H1 (cell line): ENCODE measurements at regions not wholly inside any gene's neighbourhood (a gene's known extent, or its start where the extent isn't known, plus 50 kb on each side); places are given as distances from the start of the nearest gene placed in this dataset.

Experiments used
- CTCF ChIA-PET: fragments of 300-600 bp; sonication (Branson Sonifier 250); formaldehyde crosslinking; loops from one replicate; lab custom pipeline; 2021; ENCODE audit not compliant: partially characterized antibody; lab: Charles Lee
- POLR2A ChIA-PET: fragments of 300-600 bp; sonication (Branson Sonifier 250); formaldehyde crosslinking; loops from one replicate; lab custom pipeline; 2021; ENCODE audit warnings: inconsistent platforms; ENCODE audit not compliant: partially characterized antibody; lab: Charles Lee
- DNase-seq, 2 experiments: peaks; one replicate each; pipeline versions ENCODE4 v3.0.0 to v3.0.0-alpha.2; 2010 to 2022; ENCODE audit warnings: low spot score in 2 of 2, low read depth in 1 of 2, mixed read lengths in 1 of 2
- FAIRE-seq: peaks from 2 replicates; lab custom pipeline; 2011; peaks lifted over from hg19 to GRCh38; lab: Jason Lieb, UNC
- H2AFZ ChIP-seq: 2 replicates; pipeline ENCODE4 v1.8.1; 2012; ENCODE audit warnings: low read length, inconsistent platforms
- H2AK5ac ChIP-seq: 2 replicates; pipeline ENCODE4 v1.6.1; 2013; ENCODE audit warnings: low read depth, low read length
- H2BK120ac ChIP-seq: replicated peaks from 2 replicates; pipeline ENCODE3; 2013; ENCODE audit warnings: low read depth, low read length, inconsistent platforms
- H2BK12ac ChIP-seq: 2 replicates; pipeline ENCODE4 v1.6.1; 2013; ENCODE audit warnings: low read depth, low read length
- H2BK15ac ChIP-seq: 2 replicates; pipeline ENCODE4 v1.6.1; 2013; ENCODE audit warnings: low read length
- H2BK20ac ChIP-seq: 2 replicates; pipeline ENCODE4 v1.6.1; 2013; ENCODE audit warnings: low read length
- H2BK5ac ChIP-seq: 2 replicates; pipeline ENCODE4 v1.6.1; 2013; ENCODE audit warnings: low read depth, low read length
- H3K14ac ChIP-seq: 2 replicates; pipeline ENCODE4 v1.6.1; 2013; ENCODE audit warnings: inconsistent platforms; ENCODE audit not compliant: insufficient read length
- H3K18ac ChIP-seq: 2 replicates; pipeline ENCODE4 v1.6.1; 2013; ENCODE audit warnings: low read length; ENCODE audit errors: extremely low read depth
- H3K23ac ChIP-seq: 2 replicates; pipeline ENCODE4 v1.6.1; 2013; ENCODE audit warnings: inconsistent platforms; ENCODE audit not compliant: insufficient read length
- H3K23me2 ChIP-seq: 2 replicates; pipeline ENCODE4 v1.6.1; 2013; ENCODE audit warnings: low read depth, low read length
- H3K27ac ChIP-seq: 2 replicates; pipeline ENCODE4 v1.6.1; 2011; ENCODE audit warnings: low read depth, low read length, inconsistent platforms
- H3K27me3 ChIP-seq, 4 experiments: replicated peaks in 1 of 4; 1 replicate in 1 of 4; 2 replicates in 3 of 4; pipeline versions ENCODE4 v1.6.1 to v1.8.1; 2011 to 2013; ENCODE audit warnings: low read length in 3 of 4, mild to moderate bottlenecking in 3 of 4, inconsistent platforms in 2 of 4, mixed read lengths in 2 of 4, moderate library complexity in 1 of 4; ENCODE audit not compliant: control insufficient read depth in 3 of 4, insufficient read depth in 3 of 4; ENCODE audit errors: extremely low read depth in 1 of 4
- H3K36me3 ChIP-seq, 4 experiments: 2 replicates each; pipeline versions ENCODE4 v1.6.1 to v1.8.1; 2011 to 2013; ENCODE audit warnings: mild to moderate bottlenecking in 4 of 4, low read length in 3 of 4, moderate library complexity in 2 of 4, control low read depth in 1 of 4, inconsistent platforms in 1 of 4; ENCODE audit not compliant: insufficient read depth in 4 of 4, control insufficient read depth in 2 of 4
- H3K4ac ChIP-seq: replicated peaks from 2 replicates; pipeline ENCODE3; 2013; ENCODE audit warnings: low read length, low read depth, mixed read lengths, inconsistent platforms; ENCODE audit not compliant: insufficient read length
- H3K4me1 ChIP-seq, 4 experiments: replicated peaks in 1 of 4; 1 replicate in 1 of 4; 2 replicates in 3 of 4; pipeline versions ENCODE4 v1.6.1 to v1.8.1; 2011 to 2013; ENCODE audit warnings: low read length in 3 of 4, inconsistent platforms in 2 of 4, mixed read lengths in 1 of 4; ENCODE audit not compliant: insufficient read depth in 4 of 4, control insufficient read depth in 3 of 4
- H3K4me2 ChIP-seq, 2 experiments: 2 replicates each; pipeline versions ENCODE4 v1.6.1 to v1.8.1; 2011 to 2013; ENCODE audit warnings: low read depth in 2 of 2, low read length in 2 of 2, control low read depth in 1 of 2, inconsistent platforms in 1 of 2, mild to moderate bottlenecking in 1 of 2; ENCODE audit not compliant: insufficient read depth in 1 of 2
- H3K4me3 ChIP-seq, 4 experiments: fragments of 200-600, 300-600 bp in 1 of 4; sonication (generic), shearing (Covaris generic), sonication (Bioruptor Twin) in 1 of 4; 2 replicates each; pipeline versions ENCODE4 v1.5.1 to v1.8.1; 2011 to 2016; ENCODE audit warnings: low read length in 4 of 4, low read depth in 3 of 4, control low read depth in 2 of 4, inconsistent platforms in 2 of 4, mild to moderate bottlenecking in 2 of 4, mixed read lengths in 1 of 4, moderate library complexity in 1 of 4; ENCODE audit not compliant: insufficient read depth in 2 of 4; ENCODE audit errors: extremely low read depth in 1 of 4
- H3K56ac ChIP-seq: replicated peaks from 2 replicates; pipeline ENCODE3; 2013; ENCODE audit warnings: low read depth, mild to moderate bottlenecking, mixed read lengths, low read length, inconsistent platforms; ENCODE audit not compliant: insufficient read length
- H3K79me1 ChIP-seq: 2 replicates; pipeline ENCODE4 v1.6.1; 2013; ENCODE audit warnings: low read depth, low read length, control low read depth
- H3K79me2 ChIP-seq, 2 experiments: 2 replicates each; pipeline versions ENCODE4 v1.6.1 to v1.8.1; 2012 to 2013; ENCODE audit warnings: low read length in 2 of 2, mild to moderate bottlenecking in 2 of 2, inconsistent platforms in 1 of 2; ENCODE audit not compliant: insufficient read depth in 2 of 2, control insufficient read depth in 1 of 2
- H3K9ac ChIP-seq, 4 experiments: replicated peaks in 1 of 4; 1 replicate in 1 of 4; 2 replicates in 3 of 4; pipeline versions ENCODE4 v1.6.1 to v1.8.1; 2011 to 2013; ENCODE audit warnings: low read depth in 3 of 4, low read length in 3 of 4, control low read depth in 2 of 4, mild to moderate bottlenecking in 2 of 4, moderate library complexity in 2 of 4, inconsistent platforms in 1 of 4; ENCODE audit errors: extremely low read depth in 1 of 4
- H3K9me3 ChIP-seq, 2 experiments: 2 replicates each; pipeline versions ENCODE4 v1.6.1 to v1.8.1; 2012 to 2013; ENCODE audit warnings: mild to moderate bottlenecking in 2 of 2, moderate library complexity in 2 of 2, control low read depth in 1 of 2, inconsistent platforms in 1 of 2, low read depth in 1 of 2, low read length in 1 of 2, mixed read lengths in 1 of 2; ENCODE audit not compliant: insufficient read depth in 2 of 2
- H4K20me1 ChIP-seq, 2 experiments: replicated peaks in 1 of 2; 2 replicates each; pipeline versions ENCODE3 to v1.8.1; 2011 to 2013; ENCODE audit warnings: inconsistent platforms in 2 of 2, low read length in 2 of 2, mild to moderate bottlenecking in 1 of 2; ENCODE audit not compliant: insufficient read depth in 2 of 2, control insufficient read depth in 1 of 2
- H4K5ac ChIP-seq: 2 replicates; pipeline ENCODE4 v1.6.1; 2013; ENCODE audit warnings: low read length, low read depth, mixed read lengths, inconsistent platforms; ENCODE audit not compliant: insufficient read length
- H4K8ac ChIP-seq: 2 replicates; pipeline ENCODE4 v1.8.0; 2013; ENCODE audit warnings: mild to moderate bottlenecking, moderate library complexity, low read length, inconsistent platforms; ENCODE audit not compliant: insufficient read depth; ENCODE audit errors: extremely low read depth
- H4K91ac ChIP-seq: replicated peaks from 2 replicates; pipeline ENCODE3; 2013; ENCODE audit warnings: low read length, mixed read lengths, inconsistent platforms; ENCODE audit not compliant: insufficient read length
- ASH2L ChIP-seq: fragments of 200-600, 300-600 bp; sonication (generic); IDR thresholded peaks from one replicate; pipeline ENCODE4 v1.7.1; 2017; ENCODE audit warnings: low read length
- CEBPB ChIP-seq: IDR thresholded peaks from 2 replicates; pipeline ENCODE4 v1.6.1; 2012; ENCODE audit warnings: low read depth, low read length
- CTBP2 ChIP-seq: IDR thresholded peaks from 2 replicates; pipeline ENCODE4 v1.7.0; 2011; ENCODE audit warnings: borderline replicate concordance, mild to moderate bottlenecking, moderate library complexity, mixed read lengths, low read length; ENCODE audit not compliant: insufficient read depth, insufficient read length
- CTCF ChIP-seq, 3 experiments: IDR thresholded peaks; 1 replicate in 2 of 3; 2 replicates in 1 of 3; pipeline versions ENCODE4 v1.5.1 to v1.6.1; 2011; ENCODE audit warnings: low read length in 3 of 3, mild to moderate bottlenecking in 3 of 3, inconsistent platforms in 2 of 3, low read depth in 1 of 3, moderate library complexity in 1 of 3; ENCODE audit not compliant: insufficient read depth in 1 of 3; ENCODE audit errors: control extremely low read depth in 1 of 3
- EP300 ChIP-seq, 2 experiments: IDR thresholded peaks; 1 replicate in 1 of 2; 2 replicates in 1 of 2; pipeline ENCODE4 v1.6.1; 2011 to 2012; ENCODE audit warnings: low read depth in 2 of 2, low read length in 2 of 2, mild to moderate bottlenecking in 2 of 2, borderline replicate concordance in 1 of 2, inconsistent platforms in 1 of 2, moderate library complexity in 1 of 2
- HDAC6 ChIP-seq: IDR thresholded peaks from one replicate; pipeline ENCODE4 v1.7.1; 2012; ENCODE audit warnings: low read depth, mild to moderate bottlenecking, inconsistent platforms, low read length, moderate library complexity
- KDM4A ChIP-seq: IDR thresholded peaks from one replicate; pipeline ENCODE4 v1.7.1; 2012; ENCODE audit warnings: low read depth, mild to moderate bottlenecking, moderate library complexity, low read length, inconsistent platforms; ENCODE audit not compliant: severe bottlenecking
- SP1 ChIP-seq: IDR thresholded peaks from 2 replicates; pipeline ENCODE4 v1.6.1; 2011; ENCODE audit warnings: low read depth, low read length
- YY1 ChIP-seq: IDR thresholded peaks from 2 replicates; pipeline ENCODE4 v1.6.1; 2011; ENCODE audit warnings: low read depth, mild to moderate bottlenecking, low read length
- WGBS, 2 experiments: shearing (Covaris generic) in 1 of 2; methylation state at CpG; one replicate each; pipeline versions ENCODE4 v1.1.6 to v1.1.7; 2013 to 2015; ENCODE audit warnings: low lambda C conversion rate in 2 of 2, mixed read lengths in 2 of 2, inconsistent platforms in 1 of 2, low coverage in 1 of 2, missing lambda C conversion rate in 1 of 2; ENCODE audit not compliant: insufficient replicate concordance in 2 of 2, insufficient coverage in 1 of 2, insufficient read length in 1 of 2; ENCODE audit errors: extremely low coverage in 1 of 2, missing lambda C conversion rate in 1 of 2; 5-methylcytosine and 5-hydroxymethylcytosine counted together

DNA sequence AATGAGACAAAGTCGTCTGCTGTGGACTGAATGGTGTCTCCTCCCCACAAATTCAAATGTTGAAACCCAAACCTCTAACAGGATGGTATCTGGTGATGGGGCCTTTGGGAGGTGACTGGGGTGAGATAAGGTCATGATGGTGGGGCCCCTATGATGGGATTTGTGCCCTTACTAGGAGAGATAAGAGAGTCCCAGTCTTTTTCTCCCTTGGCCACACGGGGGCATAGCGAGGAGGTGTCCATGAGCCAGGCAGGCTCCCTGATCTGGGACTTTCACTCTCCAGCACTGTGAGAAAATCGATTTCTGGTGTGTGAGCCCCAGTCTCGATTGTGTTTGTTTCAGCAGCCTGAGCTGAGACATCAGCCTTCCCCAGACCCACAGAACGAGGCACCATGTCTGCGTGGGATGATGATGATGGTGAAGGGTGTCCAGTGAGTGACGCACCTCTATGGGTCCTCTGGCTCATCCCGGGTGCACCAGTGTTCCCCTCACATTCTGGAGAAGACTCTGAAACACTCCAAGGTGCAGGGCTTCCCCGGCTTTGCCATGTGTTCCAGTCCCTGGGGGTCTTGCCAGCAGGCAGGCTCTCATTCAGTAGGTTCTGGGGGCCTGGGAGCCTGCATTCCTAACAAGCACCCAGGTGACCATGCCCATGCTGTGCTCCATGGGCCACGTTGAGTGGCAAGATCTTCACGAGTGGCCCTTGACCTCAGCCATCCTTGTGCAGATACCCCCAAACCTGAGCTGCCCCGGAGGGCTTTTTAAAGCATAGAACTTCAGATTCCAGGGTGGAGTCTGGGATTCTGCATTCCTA lies 363.0 kb downstream of the CTTN start:
- Histone ChIP-seq H3K4me1 (peaks cover 0 to 3% (median 1%) of the 10 kb centered on the region in 4 experiments; a peak in 2 of 7 replicates), H4K8ac (no peak overlapping the region), H3K56ac (no peak overlapping the region), H3K23me2 (peaks cover 10% of the 10 kb centered on the region; the same call in 1 of the 2 replicates), H2BK20ac (no peak overlapping the region), H2AK5ac (no peak overlapping the region), H3K4me3 (no peak overlapping the region), H2AFZ (no peak overlapping the region), H3K14ac (no peak overlapping the region), H3K36me3 (no peaks in the 10 kb centered on the region), H3K9me3 (peaks cover 0 to 5% of the 10 kb centered on the region in 2 experiments; a peak in 2 of 4 replicates), H4K91ac (no peak overlapping the region), H3K27ac (no peak overlapping the region), H3K9ac (no peak overlapping the region), H3K4me2 (no peak overlapping the region), H2BK120ac (no peak overlapping the region), H4K20me1 (peaks cover 4 to 7% of the 10 kb centered on the region in 2 experiments), H2BK15ac (no peak overlapping the region), H3K4ac (peak overlapping the region; percentile 15), H3K27me3 (no peaks in the 10 kb centered on the region), H2BK12ac (no peak overlapping the region), H2BK5ac (no peak overlapping the region), H3K79me1 (no peaks in the 10 kb centered on the region), H3K79me2 (no peaks in the 10 kb centered on the region), H4K5ac (no peak overlapping the region), H3K23ac (no peak overlapping the region), H3K18ac (no peak overlapping the region)
- FAIRE-seq, result no peak
- ChIA-PET POLR2A (interaction anchor here (0.7 kb wide), 1 partner anchor 10 kb away, joined by 4 read pairs; no protein-coding TSS in a partner anchor), CTCF (interaction anchor here (0.6 to 2.2 kb wide), 9 partner anchors 9 to 182 kb away, joined by 3 to 8 read pairs (median 3); no protein-coding TSS in a partner anchor)
- DNase-seq, result no peak
- 97% methylated on average over 13 of the region's 13 CpGs; no CpG with 5 or more reads in 1 of the 2 experiments for WGBS, 2 experiments
- TF ChIP-seq KDM4A (no peak), CTCF (IDR thresholded peaks at IDR 0.05; ENCODE audit: control extremely low read depth in 1 of 3, insufficient read depth in 1 of 3, low read depth in 1 of 3, low read length in 3 of 3) (peak in 2 of 3 experiments; percentile 28 to 30; a peak in 2 of 4 replicates), CTBP2 (no peak), ASH2L (no peak), CEBPB (no peak), SP1 (no peak), YY1 (no peak), HDAC6 (no peak), EP300 (IDR thresholded peaks at IDR 0.05; ENCODE audit: borderline replicate concordance in 1 of 2, low read depth in 2 of 2, low read length in 2 of 2) (no peak)
